ENCODE measurements at regions not wholly inside any gene's neighbourhood (a gene's known extent, or its start where the extent isn't known, plus 50 kb on each side); places are given as distances from the start of the nearest gene placed in this dataset.

DNA sequence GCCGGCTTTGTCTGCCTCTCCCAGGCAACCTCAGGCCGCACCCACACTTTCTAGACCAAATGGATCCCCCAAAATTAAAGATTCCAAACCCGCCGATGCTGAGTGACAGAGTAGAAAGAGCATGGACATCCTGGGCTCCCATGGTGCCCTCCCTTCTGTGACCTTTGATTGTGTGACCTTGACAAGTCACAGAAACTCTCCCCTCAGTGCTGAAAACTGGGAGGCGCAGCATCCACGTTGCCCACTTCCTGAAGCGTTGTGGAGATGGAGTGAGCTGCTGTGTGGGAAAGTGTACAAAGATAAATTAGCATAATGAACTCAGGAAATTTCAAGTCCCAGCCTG lies 74.4 kb upstream of the MFGE8 start:
- no peak for ATAC-seq (ENCODE audit: insufficient read depth, low FRiP score)
- no peaks in the 10 kb centered on the region for H3K36me3 ChIP-seq (ENCODE audit: control insufficient read depth in 4 of 4, insufficient read depth in 4 of 4, low read length in 4 of 4)
- DNase-seq, result no peak
- no peak overlapping the region for H3K27ac ChIP-seq (ENCODE audit: low read depth in 1 of 2, low read length in 1 of 2)
- H3K9ac ChIP-seq (ENCODE audit: insufficient read depth in 1 of 2, low read length in 2 of 2), result no peak overlapping the region
- H3K9me3 ChIP-seq (ENCODE audit: control insufficient read depth in 4 of 4, insufficient read depth in 3 of 4, low read length in 3 of 4), result peaks cover 0 to 3% (median 0%) of the 10 kb centered on the region in 4 donors
- H3K27me3 ChIP-seq (ENCODE audit: control insufficient read depth in 3 of 3, insufficient read depth in 3 of 3, low read length in 2 of 3), result peaks cover 0 to 4% (median 0%) of the 10 kb centered on the region in 3 donors
- H3K4me1 ChIP-seq (ENCODE audit: control insufficient read depth in 5 of 5, insufficient read depth in 5 of 5, low read length in 5 of 5), result peaks cover 0 to 4% (median 0%) of the 10 kb centered on the region in 5 donors
- WGBS, 2 donors, result 63 to 83% methylated on average over 7 of the region's 7 CpGs
- TF ChIP-seq, protein P1, sequence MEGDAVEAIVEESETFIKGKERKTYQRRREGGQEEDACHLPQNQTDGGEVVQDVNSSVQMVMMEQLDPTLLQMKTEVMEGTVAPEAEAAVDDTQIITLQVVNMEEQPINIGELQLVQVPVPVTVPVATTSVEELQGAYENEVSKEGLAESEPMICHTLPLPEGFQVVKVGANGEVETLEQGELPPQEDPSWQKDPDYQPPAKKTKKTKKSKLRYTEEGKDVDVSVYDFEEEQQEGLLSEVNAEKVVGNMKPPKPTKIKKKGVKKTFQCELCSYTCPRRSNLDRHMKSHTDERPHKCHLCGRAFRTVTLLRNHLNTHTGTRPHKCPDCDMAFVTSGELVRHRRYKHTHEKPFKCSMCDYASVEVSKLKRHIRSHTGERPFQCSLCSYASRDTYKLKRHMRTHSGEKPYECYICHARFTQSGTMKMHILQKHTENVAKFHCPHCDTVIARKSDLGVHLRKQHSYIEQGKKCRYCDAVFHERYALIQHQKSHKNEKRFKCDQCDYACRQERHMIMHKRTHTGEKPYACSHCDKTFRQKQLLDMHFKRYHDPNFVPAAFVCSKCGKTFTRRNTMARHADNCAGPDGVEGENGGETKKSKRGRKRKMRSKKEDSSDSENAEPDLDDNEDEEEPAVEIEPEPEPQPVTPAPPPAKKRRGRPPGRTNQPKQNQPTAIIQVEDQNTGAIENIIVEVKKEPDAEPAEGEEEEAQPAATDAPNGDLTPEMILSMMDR (IDR thresholded peaks at IDR 0.05; ENCODE audit: control extremely low read depth, extremely low read depth), result no peak
- no peak overlapping the region for H3K4me3 ChIP-seq

DNA sequence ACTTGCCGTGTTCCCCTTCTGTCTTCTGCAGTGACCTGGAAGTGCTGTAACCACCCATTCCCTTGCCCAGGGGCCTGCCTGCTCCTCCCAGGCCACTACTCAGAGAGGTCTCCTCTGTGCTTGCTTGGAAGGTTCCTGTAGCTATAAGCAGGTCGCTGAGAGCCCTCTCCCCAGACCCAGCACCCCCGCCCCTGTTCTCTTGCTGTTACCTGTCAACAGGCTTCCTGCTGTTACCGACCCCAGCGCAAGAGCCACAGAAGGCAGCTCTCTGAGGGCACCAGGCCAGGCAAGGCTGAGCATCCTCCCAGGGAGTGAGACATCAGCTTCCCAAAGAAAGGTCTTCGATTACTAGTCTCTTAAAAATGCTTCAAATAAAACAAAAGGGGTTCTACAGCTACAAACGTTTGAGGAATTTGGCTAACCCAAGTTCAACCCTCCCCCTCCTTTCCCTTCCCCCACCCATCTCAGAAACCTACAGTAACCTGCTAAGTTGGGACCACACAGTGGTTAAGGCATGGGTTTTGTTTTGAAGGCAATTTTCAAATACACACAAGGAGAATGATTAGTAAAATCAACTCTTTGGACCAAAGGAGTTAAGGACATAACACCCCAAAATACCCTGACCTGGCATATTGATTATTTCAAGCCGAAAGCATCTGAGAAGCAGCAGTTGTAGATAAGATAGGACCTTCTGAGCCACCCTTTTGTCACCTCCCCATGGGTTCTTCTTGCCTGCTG lies 74.9 kb upstream of the MFGE8 start:
- Histone ChIP-seq H3K9ac (ENCODE audit: insufficient read depth in 1 of 2, low read length in 2 of 2) (no peak overlapping the region), H3K4me3 (no peak overlapping the region), H3K9me3 (ENCODE audit: control insufficient read depth in 4 of 4, insufficient read depth in 3 of 4, low read length in 3 of 4) (peaks cover 0 to 3% (median 0%) of the 10 kb centered on the region in 4 donors), H3K27ac (ENCODE audit: low read depth in 1 of 2, low read length in 1 of 2) (no peak overlapping the region), H3K4me1 (ENCODE audit: control insufficient read depth in 5 of 5, insufficient read depth in 5 of 5, low read length in 5 of 5) (peaks cover 0 to 4% (median 0%) of the 10 kb centered on the region in 5 donors), H3K36me3 (ENCODE audit: control insufficient read depth in 4 of 4, insufficient read depth in 4 of 4, low read length in 4 of 4) (no peaks in the 10 kb centered on the region), H3K27me3 (ENCODE audit: control insufficient read depth in 3 of 3, insufficient read depth in 3 of 3, low read length in 2 of 3) (peaks cover 0 to 4% (median 0%) of the 10 kb centered on the region in 3 donors)
- TF ChIP-seq, protein P1 (IDR thresholded peaks at IDR 0.05; ENCODE audit: control extremely low read depth, extremely low read depth), result no peak
- ATAC-seq (ENCODE audit: insufficient read depth, low FRiP score) (no peak), DNase-seq (no peak)
- 49% methylated on average over 8 of the region's 8 CpGs for WGBS, 2 donors

DNA sequence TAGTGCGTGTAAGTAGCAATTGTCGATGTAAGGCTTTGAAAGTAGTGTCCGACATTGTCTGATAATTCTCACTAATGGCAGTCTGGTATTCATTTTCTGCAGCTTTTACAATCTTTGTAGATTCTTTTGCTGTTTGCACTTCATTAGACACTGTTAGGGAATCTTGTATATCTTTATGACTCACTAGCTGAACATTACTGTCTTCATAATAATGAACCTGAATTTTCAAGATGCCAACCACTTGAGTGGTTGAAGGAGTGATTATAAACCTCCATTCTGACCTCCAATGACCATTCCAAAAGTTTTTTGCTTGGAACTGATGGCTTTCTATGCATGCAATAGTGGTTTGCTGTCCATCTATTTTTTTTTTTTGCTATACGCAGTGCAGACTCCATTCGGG lies 76.4 kb upstream of the MFGE8 start:
- 81 to 90% methylated on average over 5 of the region's 5 CpGs for WGBS, 2 donors
- Histone ChIP-seq H3K9ac (ENCODE audit: insufficient read depth in 1 of 2, low read length in 2 of 2) (no peak overlapping the region), H3K27ac (ENCODE audit: low read depth in 1 of 2, low read length in 1 of 2) (no peak overlapping the region), H3K4me3 (no peak overlapping the region), H3K36me3 (ENCODE audit: control insufficient read depth in 4 of 4, insufficient read depth in 4 of 4, low read length in 4 of 4) (no peaks in the 10 kb centered on the region), H3K4me1 (ENCODE audit: control insufficient read depth in 5 of 5, insufficient read depth in 5 of 5, low read length in 5 of 5) (peaks cover 0 to 4% (median 0%) of the 10 kb centered on the region in 5 donors), H3K27me3 (ENCODE audit: control insufficient read depth in 3 of 3, insufficient read depth in 3 of 3, low read length in 2 of 3) (peaks cover 0 to 4% (median 0%) of the 10 kb centered on the region in 3 donors), H3K9me3 (ENCODE audit: control insufficient read depth in 4 of 4, insufficient read depth in 3 of 4, low read length in 3 of 4) (peaks cover 0 to 3% (median 0%) of the 10 kb centered on the region in 4 donors)
- TF ChIP-seq, protein P1 (IDR thresholded peaks at IDR 0.05; ENCODE audit: control extremely low read depth, extremely low read depth), result no peak
- ATAC-seq (ENCODE audit: insufficient read depth, low FRiP score) (no peak), DNase-seq (peak in 2 of 3 donors; percentile 64 to 68)

Measured in lung (tissue), 11 donors.